ENCODE measurements at regions not wholly inside any gene's neighbourhood (a gene's known extent, or its start where the extent isn't known, plus 50 kb on each side); places are given as distances from the start of the nearest gene placed in this dataset.
"Not testable (repeated sequence)": the region's sequence is repeated elsewhere in the genome, so short reads cannot be mapped to it uniquely, and the experiment has no call there.

DNA sequence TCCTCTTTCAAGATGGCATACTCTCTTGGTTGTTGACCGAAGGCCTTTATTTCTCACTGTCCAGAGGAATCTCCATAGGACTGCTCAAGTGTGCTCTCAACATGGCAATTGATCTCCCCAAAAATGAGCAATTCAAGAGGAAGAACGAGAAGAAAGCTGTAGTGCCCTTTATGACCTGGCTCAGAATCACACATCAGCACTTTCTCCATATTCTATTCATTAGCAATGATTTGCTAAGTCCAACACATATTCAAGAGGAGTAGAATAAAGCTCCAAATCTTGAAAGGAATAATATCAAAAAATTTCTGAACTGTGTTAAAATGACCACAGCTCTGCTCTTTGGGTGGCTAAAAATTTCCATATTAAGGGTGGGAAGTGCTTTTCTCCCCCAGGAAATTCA lies 151.6 kb upstream of the SYNPR start:
- no peak for DNase-seq

DNA sequence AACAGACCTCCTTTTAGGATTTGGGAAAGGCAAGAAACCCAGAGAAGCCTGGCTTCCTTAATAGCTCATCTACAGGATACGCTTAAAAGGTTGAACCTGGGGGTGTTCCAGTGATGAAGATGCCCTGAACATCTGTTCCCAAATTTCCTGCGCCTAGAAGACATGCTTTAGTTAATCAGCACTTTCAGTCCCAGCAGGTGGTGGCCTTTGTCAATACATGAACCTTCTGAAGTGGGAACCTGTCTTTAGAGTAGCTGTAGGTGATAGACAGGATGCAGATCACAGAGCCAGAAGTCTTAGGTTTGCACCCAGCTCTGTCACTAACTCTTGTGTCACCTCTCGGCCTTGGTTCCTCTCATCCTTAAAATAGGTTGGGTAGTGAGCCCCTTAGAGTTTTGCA lies 149.7 kb upstream of the SYNPR start:
- no peak for DNase-seq

DNA sequence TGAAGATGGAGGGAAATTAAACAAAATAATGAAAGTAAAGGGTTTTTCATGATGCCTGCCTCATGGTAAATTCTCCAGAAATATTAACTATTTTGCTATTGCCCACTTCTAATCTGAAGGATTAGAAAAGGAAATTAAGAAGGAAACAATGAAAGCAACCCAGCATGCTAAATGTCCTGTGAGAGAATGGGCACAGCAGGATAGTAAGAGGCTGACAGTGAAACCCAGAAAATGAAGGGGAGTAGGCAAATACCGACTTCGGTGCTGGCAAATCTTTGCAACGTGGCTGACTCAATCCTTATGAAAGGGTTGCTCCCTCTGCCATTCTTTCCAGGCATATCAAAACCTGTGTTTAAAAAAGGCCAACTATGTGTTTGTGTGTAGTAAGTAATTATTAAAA lies 147.5 kb upstream of the SYNPR start:
- DNase-seq: no peak

DNA sequence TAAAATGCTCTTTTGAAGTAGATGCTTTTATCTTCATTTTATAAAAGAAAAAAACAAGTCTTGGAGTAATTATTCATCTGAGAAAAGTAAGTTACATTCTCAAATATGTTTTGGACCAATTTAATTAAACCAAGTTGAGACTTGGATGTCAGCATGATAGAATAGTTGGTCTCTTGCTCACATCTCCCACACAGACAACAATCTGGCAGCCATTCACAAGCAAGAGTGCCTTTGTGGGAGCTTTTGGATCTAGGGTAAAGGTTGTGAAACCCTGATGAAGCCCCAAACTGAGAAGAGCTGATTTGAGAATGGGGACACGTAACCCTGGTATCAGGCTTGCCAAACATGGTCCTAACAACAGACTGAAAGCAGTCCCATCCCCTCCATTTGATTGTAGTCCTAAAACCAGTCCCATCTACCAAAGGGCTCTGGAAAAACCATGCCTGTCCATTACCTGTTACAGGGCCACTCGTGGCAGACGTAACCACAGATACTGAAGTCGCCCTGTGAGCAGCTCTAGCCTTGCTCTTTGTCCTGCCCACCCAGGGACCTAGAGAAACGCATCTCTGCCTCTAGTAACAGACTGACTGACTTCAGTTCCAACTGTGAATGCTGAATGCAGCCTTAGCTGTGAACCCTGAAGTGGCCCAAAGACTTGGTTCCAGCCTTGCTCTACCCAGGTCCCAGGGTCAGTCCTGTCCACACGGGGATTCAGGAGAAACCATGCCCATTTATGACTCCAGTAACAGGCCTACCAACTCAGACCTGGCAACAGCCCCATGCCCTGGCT lies 145.5 kb upstream of the SYNPR start:
- no peak for DNase-seq

DNA sequence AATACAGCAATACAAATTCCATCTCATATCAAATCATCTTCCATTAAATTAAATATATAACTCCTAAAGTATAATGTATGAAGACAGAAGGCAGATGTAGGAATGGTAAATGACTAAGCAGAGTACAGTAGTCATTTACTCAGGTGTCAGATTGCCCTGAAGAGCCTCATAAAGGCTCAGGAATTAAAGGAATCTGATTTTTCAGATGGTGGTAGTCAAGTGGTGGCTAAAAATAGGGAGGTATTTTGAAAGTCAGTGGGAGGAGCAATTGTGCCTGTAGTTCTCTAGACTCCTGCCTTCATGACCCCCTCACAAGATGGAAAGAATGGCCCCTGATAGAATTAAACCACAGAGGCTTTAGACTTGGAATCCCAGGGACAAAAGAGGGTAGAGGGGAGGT lies 142.7 kb upstream of the SYNPR start:
- DNase-seq: no peak

DNA sequence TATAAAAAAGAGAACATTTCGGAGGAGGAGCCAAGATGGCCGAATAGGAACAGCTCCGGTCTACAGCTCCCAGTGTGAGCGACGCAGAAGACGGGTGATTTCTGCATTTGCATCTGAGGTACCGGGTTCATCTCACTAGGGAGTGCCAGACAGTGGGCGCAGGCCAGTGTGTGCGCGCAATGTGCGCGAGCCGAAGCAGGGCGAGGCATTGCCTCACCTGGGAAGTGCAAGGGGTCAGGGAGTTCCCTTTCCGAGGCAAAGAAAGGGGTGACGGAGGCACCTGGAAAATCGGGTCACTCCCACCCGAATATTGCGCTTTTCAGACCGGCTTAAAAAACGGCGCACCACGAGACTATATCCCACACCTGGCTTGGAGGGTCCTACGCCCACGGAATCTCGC lies 141.9 kb upstream of the SYNPR start:
- DNase-seq: not testable (repeated sequence)

DNA sequence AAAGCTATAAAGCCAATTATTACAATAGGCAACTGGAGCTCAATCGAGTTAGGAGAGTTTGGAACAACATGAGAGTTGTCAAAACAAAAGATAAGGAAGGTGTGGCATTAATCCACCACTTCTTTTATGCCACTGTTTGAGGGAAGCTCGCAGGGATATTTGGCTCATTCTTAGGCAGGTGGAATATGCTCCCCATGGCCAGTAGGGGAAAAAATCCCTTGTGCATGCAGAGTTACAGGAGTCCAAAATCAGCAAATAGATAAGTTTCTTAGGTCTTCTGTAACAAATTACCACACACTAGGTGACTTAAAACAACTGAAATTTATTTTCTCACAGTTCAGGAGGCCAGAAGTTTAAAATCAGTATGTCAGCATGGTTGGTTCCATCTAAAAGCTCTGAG lies 135.4 kb upstream of the SYNPR start:
- DNase-seq: no peak

DNA sequence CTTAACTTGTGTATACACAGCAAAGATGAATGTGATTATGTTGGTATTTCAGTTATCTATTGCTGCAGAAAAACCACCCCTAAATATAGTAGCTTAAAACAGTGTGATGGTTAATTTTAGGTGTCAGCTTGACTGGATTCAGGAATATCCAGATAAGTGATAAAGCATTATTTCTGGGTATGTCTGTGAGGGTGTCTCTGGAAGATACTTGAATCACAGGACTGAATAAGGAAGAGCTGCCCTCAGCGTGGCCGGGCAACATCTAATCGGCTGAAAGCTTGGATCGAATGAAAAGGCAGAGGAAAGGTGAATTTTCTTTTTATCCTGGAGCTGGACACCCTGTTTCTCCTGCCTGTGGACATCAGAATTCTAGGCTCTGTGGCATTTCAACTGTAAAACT lies 132.0 kb upstream of the SYNPR start:
- DNase-seq: no peak

DNA sequence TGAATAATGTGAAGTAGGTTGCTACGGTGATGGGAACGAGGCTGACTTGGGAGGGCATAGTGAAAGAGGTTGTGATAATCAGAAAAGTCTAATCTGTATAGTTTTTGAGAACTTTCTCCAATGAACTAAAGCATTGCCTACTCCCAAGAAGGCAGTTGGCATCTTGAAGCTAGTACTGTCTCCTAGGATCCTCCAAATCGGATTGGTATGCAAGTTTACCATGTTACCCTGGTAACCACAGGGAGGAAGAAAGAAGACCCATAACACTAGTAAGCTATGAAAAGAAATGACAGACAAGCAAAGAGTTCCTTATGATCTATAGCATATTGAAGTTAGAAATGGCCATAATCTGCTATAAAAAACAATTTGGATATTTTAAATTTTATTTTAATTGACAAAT lies 127.2 kb upstream of the SYNPR start:
- DNase-seq: no peak

DNA sequence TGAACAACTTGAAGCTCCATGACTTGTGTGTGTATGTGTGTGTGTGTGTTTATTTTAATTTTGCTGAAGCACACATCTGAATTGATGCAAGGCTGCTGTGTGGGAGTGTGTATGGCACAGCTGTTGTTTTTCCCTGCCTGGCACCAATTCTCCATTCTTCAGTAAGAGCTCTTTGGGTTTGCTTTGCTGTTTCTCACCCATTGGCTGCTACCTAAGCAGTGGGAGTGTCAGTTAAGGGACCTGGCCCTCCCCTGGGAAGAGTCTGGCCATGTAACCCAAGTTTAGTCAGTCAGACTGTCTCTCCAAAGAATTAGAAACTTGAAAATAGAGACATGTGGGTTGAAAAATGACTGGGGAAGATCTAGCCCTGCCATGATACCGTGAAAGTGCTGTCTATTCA lies 126.2 kb upstream of the SYNPR start:
- DNase-seq: no peak

DNA sequence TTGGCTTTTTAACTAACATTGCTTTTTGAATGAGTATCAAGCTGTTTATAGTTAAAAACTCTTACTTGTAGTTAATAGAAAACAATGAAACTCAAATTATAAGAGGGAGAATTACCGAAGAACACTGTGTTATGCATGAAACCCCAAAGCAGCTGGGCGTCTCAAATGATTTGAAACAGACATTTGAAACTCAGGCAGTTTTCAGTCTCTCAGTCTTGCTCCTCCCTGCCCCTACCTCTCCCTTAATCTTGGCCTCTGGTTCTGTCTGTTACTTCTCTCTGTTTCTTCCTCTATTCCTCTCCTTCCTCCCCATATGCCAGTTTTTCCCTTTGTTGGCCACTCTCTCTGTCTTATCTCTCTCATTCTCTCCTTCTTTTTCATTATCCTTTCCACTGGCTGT lies 118.3 kb upstream of the SYNPR start:
- DNase-seq: no peak

DNA sequence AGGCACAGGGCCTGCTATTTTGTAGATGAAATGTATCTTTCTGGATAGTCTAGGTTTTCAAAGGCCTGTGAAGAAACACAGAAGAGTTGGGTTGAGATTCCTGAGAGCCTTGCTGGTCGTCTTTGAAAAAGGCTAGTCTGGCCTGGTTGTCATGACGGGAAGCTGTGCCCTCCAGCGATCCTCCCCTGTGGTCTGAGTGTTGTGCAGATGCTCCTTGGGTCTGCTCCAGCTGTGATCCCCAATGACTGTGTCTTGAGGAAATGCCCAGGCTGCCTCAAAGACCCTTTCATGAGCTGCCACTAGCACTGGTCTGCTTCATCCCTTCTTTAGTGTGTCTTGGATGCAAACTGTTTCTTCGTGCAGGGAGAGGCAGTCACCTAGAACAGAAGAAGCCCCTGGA lies 111.0 kb upstream of the SYNPR start:
- no peak for DNase-seq

DNA sequence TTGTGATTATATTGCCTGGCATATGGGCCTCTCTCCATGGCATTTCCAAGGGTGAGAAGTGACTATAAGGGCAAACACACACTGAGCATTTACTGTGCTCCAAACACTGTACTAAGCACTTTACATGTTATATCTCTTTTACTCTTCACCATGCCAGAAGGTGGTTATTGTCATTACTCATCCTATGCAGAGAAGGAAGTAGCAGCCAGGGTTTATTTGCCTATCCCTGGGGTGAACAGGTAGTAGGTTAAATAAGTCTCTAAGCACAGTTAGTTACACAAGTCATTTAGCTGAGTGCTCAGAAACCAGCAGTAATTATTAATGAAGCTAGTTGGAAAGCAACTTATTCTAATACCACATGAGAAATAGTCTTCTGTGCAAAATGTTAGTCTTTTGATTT lies 109.9 kb upstream of the SYNPR start:
- DNase-seq: no peak

DNA sequence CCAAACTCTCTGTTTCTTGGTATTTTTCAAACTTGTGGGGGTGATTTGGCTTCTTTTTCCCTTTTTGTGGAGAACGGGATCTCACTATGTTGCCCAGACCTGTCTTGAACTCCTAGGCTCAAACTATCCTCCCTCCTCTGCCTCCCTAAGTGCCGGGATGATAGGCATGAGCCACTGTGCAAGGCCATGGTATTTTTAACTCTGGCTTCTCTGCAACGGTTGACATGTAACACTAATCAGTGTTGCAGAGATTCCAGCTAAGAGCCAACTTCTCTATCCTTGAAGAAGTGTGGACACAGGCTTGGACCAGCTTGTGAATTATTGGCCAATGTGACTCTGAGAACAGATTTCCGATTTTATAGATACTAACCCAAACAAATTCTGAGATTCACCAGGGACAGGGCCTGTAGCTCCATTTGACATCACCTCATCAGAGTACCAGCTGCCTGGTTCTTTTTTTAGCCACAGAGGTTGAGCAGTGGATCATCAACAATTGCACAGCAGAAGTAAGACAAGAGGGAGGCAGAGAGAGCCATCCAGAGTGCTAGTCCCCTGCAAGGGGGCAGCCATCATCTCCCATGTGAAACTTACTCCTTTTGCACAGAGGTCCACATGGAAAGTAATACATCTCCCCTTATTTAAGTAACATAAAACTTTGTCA lies 98.1 kb upstream of the SYNPR start:
- no peak for DNase-seq

DNA sequence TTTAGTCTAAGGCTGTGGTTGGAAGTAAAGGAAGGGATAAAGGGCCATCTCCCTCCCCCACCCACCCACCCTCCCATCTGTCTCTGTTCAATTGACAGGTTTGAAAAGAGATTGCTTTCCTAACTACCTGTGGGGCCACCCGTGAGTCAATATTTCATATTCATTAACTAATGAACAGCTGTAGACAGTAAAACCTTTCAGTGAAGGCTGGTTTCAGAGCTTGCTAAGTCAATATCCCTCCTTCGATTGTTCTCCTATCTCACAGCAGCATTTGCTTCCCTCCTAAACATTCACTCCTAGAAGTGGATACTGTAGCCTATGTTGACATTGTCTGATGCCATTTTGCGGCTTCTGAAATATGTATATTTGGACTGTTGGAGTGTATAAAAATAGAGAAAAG lies 85.9 kb upstream of the SYNPR start:
- DNase-seq: no peak

DNA sequence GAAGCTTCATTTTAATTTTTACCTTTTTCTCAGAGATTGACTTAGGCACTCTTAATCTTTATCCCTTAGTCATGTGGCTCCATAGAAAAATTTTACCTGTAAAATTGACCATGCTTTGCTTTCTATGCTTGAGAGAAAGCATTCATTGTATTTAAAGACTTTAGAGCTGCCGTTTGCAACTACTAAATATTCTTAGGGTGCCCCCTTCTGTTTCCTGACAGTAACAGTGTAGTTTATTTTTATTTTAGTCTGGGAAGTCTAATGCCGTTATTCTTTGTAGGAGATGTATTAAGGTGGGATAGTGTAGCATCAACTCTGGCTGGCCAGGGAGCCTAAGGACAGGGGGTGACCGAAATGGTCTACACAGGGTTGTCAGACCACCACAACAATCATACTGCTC lies 84.5 kb upstream of the SYNPR start:
- no peak for DNase-seq

DNA sequence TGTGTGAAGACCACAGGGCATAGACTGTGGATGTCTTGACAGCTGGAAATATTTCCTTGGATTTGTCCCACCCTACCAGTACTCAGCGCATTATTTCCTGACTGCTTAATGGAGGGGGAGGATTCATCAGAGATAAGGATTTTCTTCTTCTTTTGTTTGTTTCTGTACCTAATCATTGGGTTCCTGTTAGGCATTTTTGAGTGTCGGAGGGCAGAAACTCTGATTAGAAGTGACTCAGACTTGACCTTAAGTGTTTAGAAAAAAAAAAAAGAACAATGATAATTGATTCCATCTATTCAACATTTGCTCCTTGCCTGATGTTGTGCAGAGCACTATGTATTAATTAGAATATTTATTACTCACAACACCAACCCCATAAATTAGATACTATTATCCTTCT lies 78.5 kb upstream of the SYNPR start:
- DNase-seq: no peak

DNA sequence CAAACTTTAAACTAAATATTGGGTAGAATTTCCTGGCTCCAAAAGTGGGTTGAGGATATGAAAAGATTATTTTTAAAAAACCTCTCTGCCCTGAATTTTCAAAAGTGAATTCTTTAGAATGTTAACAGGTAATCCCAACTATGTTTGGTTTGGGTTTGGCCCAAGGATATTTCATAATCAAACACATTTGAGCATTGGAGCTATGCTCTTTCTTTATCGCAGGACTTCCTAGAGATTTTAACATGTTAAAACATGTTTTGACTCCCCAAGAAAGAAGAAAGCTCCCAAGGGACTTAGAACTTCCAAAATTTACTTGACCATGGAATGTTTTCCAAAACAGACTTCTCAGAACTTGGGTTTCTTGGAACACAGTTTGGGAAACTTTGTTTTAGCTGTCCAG lies 75.6 kb upstream of the SYNPR start:
- DNase-seq: no peak

DNA sequence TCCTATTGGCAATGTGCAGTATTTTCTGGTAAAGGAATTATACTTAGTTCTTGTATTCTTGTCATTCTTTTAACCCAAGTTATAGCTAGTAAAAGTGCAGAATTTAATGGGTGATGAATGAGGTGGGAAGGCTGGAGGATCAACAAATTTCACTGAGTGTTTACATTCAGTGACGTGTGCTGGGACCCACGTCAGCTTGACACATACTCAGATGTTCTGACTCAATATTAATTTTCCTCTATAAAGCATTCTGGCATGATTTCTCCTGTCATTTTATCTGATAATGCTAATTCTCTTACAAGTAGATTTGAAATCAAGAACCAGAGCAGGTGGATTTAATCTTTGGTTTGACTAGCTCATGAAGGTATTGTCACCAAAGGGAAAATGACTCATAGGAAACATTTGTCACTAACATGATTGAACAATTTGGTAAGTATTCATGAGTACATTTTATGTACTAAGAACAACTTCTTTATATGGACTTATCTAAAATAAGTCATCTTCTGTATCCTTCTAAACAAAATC lies 71.0 kb upstream of the SYNPR start:
- no peak for DNase-seq

DNA sequence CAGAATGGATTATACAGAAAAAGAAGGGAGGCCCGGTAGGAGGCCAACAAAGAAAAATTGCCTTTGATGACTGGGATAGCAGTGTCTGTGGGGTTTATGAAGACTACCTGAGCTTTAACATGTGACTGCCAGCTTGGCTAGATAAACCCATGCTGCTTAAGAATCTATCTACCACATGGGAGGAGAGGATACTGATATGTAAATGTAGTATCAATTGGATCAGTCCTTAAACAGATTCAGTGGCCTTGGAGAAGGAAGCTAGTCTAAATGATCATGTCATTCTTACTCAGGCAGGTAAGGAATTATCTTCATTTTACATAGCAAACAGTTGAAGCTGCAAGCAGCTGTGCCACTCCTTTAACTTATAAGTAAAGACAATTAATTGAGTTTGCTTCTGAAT lies 50.0 kb upstream of the SYNPR start:
- DNase-seq: no peak
